ENCODE measurements at regions not wholly inside any gene's neighbourhood (a gene's known extent, or its start where the extent isn't known, plus 50 kb on each side); places are given as distances from the start of the nearest gene placed in this dataset.

DNA sequence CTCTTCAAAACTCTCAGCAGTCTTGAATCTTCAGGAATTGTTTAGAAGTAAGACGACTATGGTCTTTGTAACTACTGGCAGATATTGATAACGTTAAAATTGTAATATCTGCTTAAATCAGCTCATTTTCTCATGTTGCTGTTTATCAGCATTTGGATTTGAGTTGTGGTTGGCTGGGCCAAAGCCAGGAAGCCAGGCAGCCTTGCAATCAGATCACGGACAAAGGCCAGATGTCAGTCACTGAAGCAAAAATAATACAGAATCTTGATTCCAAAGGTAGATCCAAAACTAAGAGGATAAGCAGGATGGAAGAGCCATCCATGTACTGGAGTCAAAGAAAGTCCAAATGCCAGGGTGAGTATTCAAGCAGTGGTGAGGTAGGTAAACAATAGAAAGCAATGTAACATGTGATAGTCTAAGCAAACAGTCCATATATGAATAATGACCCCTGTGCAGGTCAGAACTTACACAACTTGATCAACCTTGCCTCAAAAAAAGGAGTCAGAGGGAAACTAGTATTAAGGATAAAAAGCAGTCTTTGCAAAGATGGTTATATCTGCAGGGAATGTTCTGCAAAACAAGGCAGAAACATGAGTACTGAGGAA is 95.8 kb upstream of the RAP1B start:
- TF ChIP-seq, protein P1, sequence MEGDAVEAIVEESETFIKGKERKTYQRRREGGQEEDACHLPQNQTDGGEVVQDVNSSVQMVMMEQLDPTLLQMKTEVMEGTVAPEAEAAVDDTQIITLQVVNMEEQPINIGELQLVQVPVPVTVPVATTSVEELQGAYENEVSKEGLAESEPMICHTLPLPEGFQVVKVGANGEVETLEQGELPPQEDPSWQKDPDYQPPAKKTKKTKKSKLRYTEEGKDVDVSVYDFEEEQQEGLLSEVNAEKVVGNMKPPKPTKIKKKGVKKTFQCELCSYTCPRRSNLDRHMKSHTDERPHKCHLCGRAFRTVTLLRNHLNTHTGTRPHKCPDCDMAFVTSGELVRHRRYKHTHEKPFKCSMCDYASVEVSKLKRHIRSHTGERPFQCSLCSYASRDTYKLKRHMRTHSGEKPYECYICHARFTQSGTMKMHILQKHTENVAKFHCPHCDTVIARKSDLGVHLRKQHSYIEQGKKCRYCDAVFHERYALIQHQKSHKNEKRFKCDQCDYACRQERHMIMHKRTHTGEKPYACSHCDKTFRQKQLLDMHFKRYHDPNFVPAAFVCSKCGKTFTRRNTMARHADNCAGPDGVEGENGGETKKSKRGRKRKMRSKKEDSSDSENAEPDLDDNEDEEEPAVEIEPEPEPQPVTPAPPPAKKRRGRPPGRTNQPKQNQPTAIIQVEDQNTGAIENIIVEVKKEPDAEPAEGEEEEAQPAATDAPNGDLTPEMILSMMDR (IDR thresholded peaks at IDR 0.05; ENCODE audit: low read length) = no peak
- TF ChIP-seq EZH2 (IDR thresholded peaks at IDR 0.05; ENCODE audit: borderline replicate concordance, low read length) = no peak
